ENCODE measurements at regions not wholly inside any gene's neighbourhood (a gene's known extent, or its start where the extent isn't known, plus 50 kb on each side); places are given as distances from the start of the nearest gene placed in this dataset.
"Not testable (repeated sequence)": the region's sequence is repeated elsewhere in the genome, so short reads cannot be mapped to it uniquely, and the experiment has no call there.

DNA sequence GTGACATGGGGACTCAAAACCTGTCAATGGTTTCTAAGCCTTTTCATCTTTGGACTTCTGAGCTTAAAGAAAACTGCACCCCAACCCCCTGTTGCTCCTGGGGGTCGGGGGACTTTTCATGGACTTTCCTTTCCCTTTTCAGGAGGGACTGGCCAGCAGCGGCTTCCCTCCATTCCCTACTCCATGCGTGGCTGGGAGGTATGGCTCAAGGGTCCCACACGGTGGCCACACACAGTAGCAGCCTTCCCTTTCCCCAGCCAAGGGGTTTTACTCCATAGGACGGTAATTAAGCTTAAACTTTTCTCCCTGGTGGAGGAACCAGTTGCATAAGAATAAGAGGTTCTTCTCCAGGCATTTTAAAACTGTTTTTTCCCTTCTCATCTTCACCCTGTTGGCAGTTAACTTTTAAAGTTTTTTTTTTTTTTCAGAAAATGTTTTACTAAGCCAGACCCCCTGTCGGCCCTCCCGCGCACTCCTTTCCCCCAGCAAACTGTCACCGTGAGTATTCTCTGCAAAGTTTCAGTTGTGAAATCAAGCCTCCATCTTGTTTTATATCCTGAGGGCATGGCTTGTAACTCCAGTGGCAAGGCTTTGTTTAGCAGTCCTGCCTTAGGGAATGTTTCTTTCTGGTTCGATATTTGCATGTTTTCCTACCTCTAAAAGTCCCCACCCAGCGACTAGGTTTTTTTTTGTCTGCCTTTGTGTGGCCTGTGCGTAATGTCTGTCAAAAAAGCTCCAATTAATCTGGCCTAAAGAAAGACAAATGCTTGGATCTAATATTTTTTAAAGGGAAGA is 325.7 kb downstream of the TLL1 start:
- no peak overlapping the region for H3K4me3 ChIP-seq (replicated peaks; ENCODE audit: low read depth, low read length)
- no peak for DNase-seq (ENCODE audit: extremely low read depth, insufficient read length)
- no peaks in the 10 kb centered on the region for H3K27me3 ChIP-seq (replicated peaks; ENCODE audit: control insufficient read depth, insufficient read depth, low read length)
- TF ChIP-seq, protein P1, sequence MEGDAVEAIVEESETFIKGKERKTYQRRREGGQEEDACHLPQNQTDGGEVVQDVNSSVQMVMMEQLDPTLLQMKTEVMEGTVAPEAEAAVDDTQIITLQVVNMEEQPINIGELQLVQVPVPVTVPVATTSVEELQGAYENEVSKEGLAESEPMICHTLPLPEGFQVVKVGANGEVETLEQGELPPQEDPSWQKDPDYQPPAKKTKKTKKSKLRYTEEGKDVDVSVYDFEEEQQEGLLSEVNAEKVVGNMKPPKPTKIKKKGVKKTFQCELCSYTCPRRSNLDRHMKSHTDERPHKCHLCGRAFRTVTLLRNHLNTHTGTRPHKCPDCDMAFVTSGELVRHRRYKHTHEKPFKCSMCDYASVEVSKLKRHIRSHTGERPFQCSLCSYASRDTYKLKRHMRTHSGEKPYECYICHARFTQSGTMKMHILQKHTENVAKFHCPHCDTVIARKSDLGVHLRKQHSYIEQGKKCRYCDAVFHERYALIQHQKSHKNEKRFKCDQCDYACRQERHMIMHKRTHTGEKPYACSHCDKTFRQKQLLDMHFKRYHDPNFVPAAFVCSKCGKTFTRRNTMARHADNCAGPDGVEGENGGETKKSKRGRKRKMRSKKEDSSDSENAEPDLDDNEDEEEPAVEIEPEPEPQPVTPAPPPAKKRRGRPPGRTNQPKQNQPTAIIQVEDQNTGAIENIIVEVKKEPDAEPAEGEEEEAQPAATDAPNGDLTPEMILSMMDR (IDR thresholded peaks at IDR 0.05; ENCODE audit: insufficient read depth, low read length, poor library complexity, severe bottlenecking), result no peak
- no peaks in the 10 kb centered on the region for H3K36me3 ChIP-seq (ENCODE audit: control insufficient read depth, insufficient read depth, low read length)

DNA sequence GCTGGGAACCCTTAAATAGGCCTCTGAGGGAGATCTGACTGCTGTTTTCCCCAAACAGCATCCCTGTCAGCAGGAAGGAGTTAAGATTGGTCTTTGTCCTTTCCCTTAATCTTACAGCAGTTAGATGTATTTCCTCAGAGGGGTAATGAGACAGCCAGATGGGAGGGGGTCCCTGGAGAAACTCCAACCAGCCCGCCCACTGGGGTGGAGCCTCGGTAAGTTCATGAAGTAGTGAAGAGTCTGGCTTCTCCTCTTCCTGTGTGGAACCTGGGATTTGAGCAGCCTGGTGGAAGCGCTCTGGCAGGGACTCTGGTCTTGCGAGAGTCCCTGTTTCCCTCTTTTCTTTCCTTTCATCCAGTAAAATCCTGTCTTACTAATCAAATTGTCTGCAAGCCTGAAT is 330.0 kb downstream of the TLL1 start:
- Histone ChIP-seq H3K36me3 (ENCODE audit: control insufficient read depth, insufficient read depth, low read length) (no peaks in the 10 kb centered on the region), H3K4me3 (replicated peaks; ENCODE audit: low read depth, low read length) (no peak overlapping the region), H3K27me3 (replicated peaks; ENCODE audit: control insufficient read depth, insufficient read depth, low read length) (no peaks in the 10 kb centered on the region)
- TF ChIP-seq, protein P1 (IDR thresholded peaks at IDR 0.05; ENCODE audit: insufficient read depth, low read length, poor library complexity, severe bottlenecking), result no peak
- no peak for DNase-seq (ENCODE audit: extremely low read depth, insufficient read length)

DNA sequence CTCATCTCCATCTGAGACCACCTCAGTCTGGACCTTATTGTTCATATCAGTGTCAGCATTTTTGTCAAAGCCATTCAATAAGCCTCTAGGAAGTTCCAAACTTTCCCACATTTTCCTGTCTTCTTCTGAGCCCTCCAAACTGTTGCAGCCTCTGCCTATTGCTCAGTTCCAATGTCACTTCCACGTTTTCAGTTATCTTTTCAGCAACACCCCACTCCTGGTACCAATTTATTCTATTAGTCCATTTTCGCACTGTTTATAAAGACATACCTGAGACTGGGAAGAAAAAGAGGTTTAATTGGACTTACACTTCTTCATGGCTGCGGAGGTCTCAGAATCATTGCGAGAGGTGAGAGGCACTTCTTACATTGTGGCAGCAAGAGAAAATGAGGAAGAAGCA is 339.3 kb downstream of the TLL1 start:
- not testable (repeated sequence) for H3K36me3 ChIP-seq (ENCODE audit: control insufficient read depth, insufficient read depth, low read length); H3K27me3 ChIP-seq (replicated peaks; ENCODE audit: control insufficient read depth, insufficient read depth, low read length); DNase-seq (ENCODE audit: extremely low read depth, insufficient read length); H3K4me3 ChIP-seq (replicated peaks; ENCODE audit: low read depth, low read length)

DNA sequence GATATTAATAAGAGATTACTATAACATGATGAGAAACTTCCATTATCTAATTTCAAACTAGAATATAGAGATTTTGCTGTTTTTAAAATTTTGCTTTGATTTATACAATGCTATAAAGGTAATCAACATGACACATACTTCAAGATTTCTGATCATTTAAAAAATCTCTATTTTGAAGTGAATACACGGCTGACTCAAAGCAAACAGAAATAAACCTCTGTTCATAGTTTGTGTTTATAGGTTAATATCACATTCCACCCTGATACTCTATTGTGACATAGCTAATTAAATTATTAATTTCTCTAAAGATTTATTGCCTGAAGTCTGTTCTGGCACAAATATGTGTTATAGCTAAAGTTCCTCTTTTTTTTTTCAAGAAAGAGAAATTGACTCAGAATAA is 349.2 kb downstream of the TLL1 start:
- no peak overlapping the region for H3K4me3 ChIP-seq (replicated peaks; ENCODE audit: low read depth, low read length)
- no peak for DNase-seq (ENCODE audit: extremely low read depth, insufficient read length)
- no peaks in the 10 kb centered on the region for H3K27me3 ChIP-seq (replicated peaks; ENCODE audit: control insufficient read depth, insufficient read depth, low read length)
- TF ChIP-seq, protein P1 (IDR thresholded peaks at IDR 0.05; ENCODE audit: insufficient read depth, low read length, poor library complexity, severe bottlenecking), result no peak
- H3K36me3 ChIP-seq (ENCODE audit: control insufficient read depth, insufficient read depth, low read length), result no peaks in the 10 kb centered on the region

DNA sequence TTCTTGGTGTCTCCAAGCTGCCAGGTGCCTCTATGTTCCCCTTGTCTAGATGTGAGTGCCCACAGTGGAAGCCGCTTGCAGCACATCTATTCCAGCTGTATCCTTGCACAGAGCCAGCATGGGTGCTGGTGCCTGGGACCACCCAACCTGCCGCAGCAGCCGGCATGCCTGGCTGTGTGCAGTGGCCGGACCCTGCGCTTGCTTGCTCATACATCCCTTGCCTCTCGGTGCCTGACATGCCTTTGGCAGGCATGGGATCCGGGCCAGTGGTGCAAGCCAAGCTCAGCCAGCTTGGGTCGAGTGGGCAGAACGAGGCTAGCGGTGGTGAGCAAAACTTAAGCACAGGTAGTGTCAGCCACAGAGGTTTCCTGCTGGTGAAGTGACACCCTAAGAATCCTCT is 355.1 kb downstream of the TLL1 start:
- Histone ChIP-seq H3K27me3 (replicated peaks; ENCODE audit: control insufficient read depth, insufficient read depth, low read length) (no peaks in the 10 kb centered on the region), H3K4me3 (replicated peaks; ENCODE audit: low read depth, low read length) (no peak overlapping the region), H3K36me3 (ENCODE audit: control insufficient read depth, insufficient read depth, low read length) (no peaks in the 10 kb centered on the region)
- DNase-seq (ENCODE audit: extremely low read depth, insufficient read length), result no peak
- TF ChIP-seq, protein P1 (IDR thresholded peaks at IDR 0.05; ENCODE audit: insufficient read depth, low read length, poor library complexity, severe bottlenecking), result no peak

DNA sequence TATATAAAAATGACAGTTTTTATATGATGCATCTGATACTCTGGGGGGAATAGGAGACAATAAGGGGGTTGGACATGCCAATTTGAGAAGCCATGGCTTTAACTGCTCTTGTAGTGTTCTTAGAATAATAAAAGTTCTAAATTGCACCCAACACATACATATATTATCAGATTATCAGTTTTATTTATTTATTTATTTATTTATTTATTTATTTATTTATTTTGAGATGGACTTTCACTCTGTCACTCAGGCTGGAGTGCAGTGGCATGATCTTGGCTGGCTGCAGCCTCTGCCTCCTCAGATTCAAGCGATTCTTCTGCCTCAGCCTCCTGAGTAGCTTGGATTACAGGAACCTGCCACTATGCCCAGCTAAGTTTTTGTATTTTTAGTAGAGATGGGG is 356.8 kb downstream of the TLL1 start:
- TF ChIP-seq, protein P1 (IDR thresholded peaks at IDR 0.05; ENCODE audit: insufficient read depth, low read length, poor library complexity, severe bottlenecking), result no peak
- DNase-seq (ENCODE audit: extremely low read depth, insufficient read length), result no peak
- H3K4me3 ChIP-seq (replicated peaks; ENCODE audit: low read depth, low read length), result no peak overlapping the region
- no peaks in the 10 kb centered on the region for H3K27me3 ChIP-seq (replicated peaks; ENCODE audit: control insufficient read depth, insufficient read depth, low read length)
- no peaks in the 10 kb centered on the region for H3K36me3 ChIP-seq (ENCODE audit: control insufficient read depth, insufficient read depth, low read length)

All from GM06990 (cell line).